ENCODE measurements at regions not wholly inside any gene's neighbourhood (a gene's known extent, or its start where the extent isn't known, plus 50 kb on each side); places are given as distances from the start of the nearest gene placed in this dataset.

- 55 to 67% methylated on average over 2 to 3 of the region's 3 CpGs for WGBS, 2 donors
- intact Hi-C loops (cut with DNase I): no loop called here
- no peak for TF ChIP-seq POLR2A (IDR thresholded peaks at IDR 0.05)
- TF ChIP-seq, protein P1, sequence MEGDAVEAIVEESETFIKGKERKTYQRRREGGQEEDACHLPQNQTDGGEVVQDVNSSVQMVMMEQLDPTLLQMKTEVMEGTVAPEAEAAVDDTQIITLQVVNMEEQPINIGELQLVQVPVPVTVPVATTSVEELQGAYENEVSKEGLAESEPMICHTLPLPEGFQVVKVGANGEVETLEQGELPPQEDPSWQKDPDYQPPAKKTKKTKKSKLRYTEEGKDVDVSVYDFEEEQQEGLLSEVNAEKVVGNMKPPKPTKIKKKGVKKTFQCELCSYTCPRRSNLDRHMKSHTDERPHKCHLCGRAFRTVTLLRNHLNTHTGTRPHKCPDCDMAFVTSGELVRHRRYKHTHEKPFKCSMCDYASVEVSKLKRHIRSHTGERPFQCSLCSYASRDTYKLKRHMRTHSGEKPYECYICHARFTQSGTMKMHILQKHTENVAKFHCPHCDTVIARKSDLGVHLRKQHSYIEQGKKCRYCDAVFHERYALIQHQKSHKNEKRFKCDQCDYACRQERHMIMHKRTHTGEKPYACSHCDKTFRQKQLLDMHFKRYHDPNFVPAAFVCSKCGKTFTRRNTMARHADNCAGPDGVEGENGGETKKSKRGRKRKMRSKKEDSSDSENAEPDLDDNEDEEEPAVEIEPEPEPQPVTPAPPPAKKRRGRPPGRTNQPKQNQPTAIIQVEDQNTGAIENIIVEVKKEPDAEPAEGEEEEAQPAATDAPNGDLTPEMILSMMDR (IDR thresholded peaks at IDR 0.05): no peak
- no peak overlapping the region for H3K27ac ChIP-seq
- no peak for DNase-seq
- H3K9me3 ChIP-seq: no peaks in the 10 kb centered on the region
- no peak overlapping the region for H3K4me3 ChIP-seq
- no peaks in the 10 kb centered on the region for H3K36me3 ChIP-seq
- no peaks in the 10 kb centered on the region for H3K27me3 ChIP-seq
- no peaks in the 10 kb centered on the region for H3K4me1 ChIP-seq
Observed at GRCh38 chr2:152823905-152824304, 105.5 kb downstream of the ARL6IP6 start.

GRCh38 chr2:152822676-152823075, 104.3 kb downstream of the ARL6IP6 start:
- Histone ChIP-seq H3K4me1 (no peaks in the 10 kb centered on the region), H3K27ac (no peak overlapping the region), H3K9me3 (no peaks in the 10 kb centered on the region), H3K27me3 (no peaks in the 10 kb centered on the region), H3K4me3 (no peak overlapping the region), H3K36me3 (no peaks in the 10 kb centered on the region)
- no peak for DNase-seq
- intact Hi-C loops (cut with DNase I): no loop called here
- 48 to 51% methylated on average over 5 of the region's 5 CpGs for WGBS, 2 donors
- TF ChIP-seq POLR2A (IDR thresholded peaks at IDR 0.05): no peak
- TF ChIP-seq, protein P1 (IDR thresholded peaks at IDR 0.05): no peak

DNA sequence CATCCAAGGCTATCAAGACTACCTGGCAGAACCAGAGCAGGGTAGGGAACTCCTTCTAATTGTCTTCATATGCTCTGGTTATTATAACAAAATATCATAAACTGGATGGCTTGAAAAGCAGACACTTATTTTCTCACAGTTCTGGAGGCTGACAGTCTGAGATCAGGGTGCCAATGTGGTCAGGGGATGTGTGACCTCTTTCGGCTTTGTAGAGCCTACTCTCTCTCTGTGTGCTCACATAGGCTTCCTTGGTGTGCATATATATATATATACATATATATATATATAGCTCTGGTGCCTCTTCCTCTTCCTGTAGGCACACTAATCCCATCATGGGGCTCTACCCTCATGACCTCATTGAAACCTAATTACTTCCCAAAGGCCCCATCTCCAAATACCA, 101.6 kb downstream of the ARL6IP6 start:
- no peaks in the 10 kb centered on the region for H3K36me3 ChIP-seq
- no peak overlapping the region for H3K4me3 ChIP-seq
- WGBS, 2 donors: 82 to 100% methylated on average over 1 of the region's 1 CpG
- intact Hi-C loops (cut with DNase I): no loop called here
- no peaks in the 10 kb centered on the region for H3K9me3 ChIP-seq
- no peaks in the 10 kb centered on the region for H3K27me3 ChIP-seq
- no peaks in the 10 kb centered on the region for H3K4me1 ChIP-seq
- no peak overlapping the region for H3K27ac ChIP-seq
- DNase-seq: no peak
- TF ChIP-seq, protein P1 (IDR thresholded peaks at IDR 0.05): no peak
- no peak for TF ChIP-seq POLR2A (IDR thresholded peaks at IDR 0.05)

- Histone ChIP-seq H3K9me3 (no peaks in the 10 kb centered on the region), H3K36me3 (no peaks in the 10 kb centered on the region), H3K27me3 (no peaks in the 10 kb centered on the region), H3K27ac (no peak overlapping the region), H3K4me1 (no peaks in the 10 kb centered on the region), H3K4me3 (no peak overlapping the region)
- intact Hi-C loops (cut with DNase I): no loop called here
- DNase-seq: no peak
- 51 to 72% methylated on average over 3 of the region's 3 CpGs for WGBS, 2 donors
- TF ChIP-seq POLR2A (IDR thresholded peaks at IDR 0.05): no peak
- TF ChIP-seq, protein P1 (IDR thresholded peaks at IDR 0.05): no peak
Observed at GRCh38 chr2:152815634-152816257, 97.3 kb downstream of the ARL6IP6 start.

DNA sequence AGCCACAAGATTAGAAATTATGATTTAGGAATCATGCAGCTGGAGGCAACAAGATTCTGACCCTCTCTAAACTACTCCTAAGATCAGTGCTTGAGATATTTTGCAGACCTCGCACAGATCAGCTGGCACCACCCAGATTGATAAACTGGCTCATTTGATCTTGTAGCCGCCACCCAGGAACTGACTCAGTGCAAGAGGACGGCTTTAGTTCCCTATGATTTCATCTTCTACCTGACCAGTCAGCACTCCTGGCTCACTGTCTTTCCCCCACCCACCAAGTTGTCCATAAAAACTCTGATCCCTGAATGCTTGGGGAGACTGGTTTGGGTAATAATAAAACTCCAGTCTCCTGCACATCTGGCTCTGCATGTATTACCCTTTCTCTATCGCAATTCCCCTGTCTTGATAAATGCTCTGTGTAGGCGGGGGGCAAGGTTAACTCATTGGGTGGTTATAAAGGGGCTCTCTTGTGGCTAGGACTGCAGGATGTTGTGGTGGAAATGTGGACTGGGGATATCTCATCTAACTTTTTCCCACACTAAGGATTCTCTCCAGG, 96.1 kb downstream of the ARL6IP6 start:
- H3K36me3 ChIP-seq: no peaks in the 10 kb centered on the region
- no peaks in the 10 kb centered on the region for H3K27me3 ChIP-seq
- DNase-seq: no peak
- intact Hi-C loops (cut with DNase I): no loop called here
- no peaks in the 10 kb centered on the region for H3K4me1 ChIP-seq
- H3K27ac ChIP-seq: no peak overlapping the region
- TF ChIP-seq, protein P1 (IDR thresholded peaks at IDR 0.05): no peak
- no peak for TF ChIP-seq POLR2A (IDR thresholded peaks at IDR 0.05)
- no peaks in the 10 kb centered on the region for H3K9me3 ChIP-seq
- H3K4me3 ChIP-seq: no peak overlapping the region
- WGBS, 2 donors: 55 to 56% methylated on average over 5 of the region's 5 CpGs
